GM13976 (cell line): ENCODE measurements at regions not wholly inside any gene's neighbourhood (a gene's known extent, or its start where the extent isn't known, plus 50 kb on each side); places are given as distances from the start of the nearest gene placed in this dataset.
A peak's percentile ranks its signal among the peaks of the same experiment; 100 is the strongest.

Experiments
- DNase-seq: peaks from one replicate; pipeline ENCODE4 v3.0.0; 2012; ENCODE audit warnings: low spot score
- CTCF ChIP-seq: IDR thresholded peaks from 2 replicates; pipeline ENCODE4 v1.5.1; 2012; ENCODE audit warnings: borderline replicate concordance, mild to moderate bottlenecking; ENCODE audit not compliant: insufficient read depth; ENCODE audit errors: extremely low read depth, missing control alignments, control extremely low read depth
- in situ Hi-C: fragments of 300-500 bp; cut with MboI; formaldehyde crosslinking; loops from one replicate; pipeline ENCODE4 v1.12.0; 2022; ENCODE audit warnings: low sequenced_read_pairs, mixed read lengths, inconsistent platforms; ENCODE audit not compliant: unreplicated experiment

GRCh38 chr13:39186205-39186875 lies 148.1 kb downstream of the NHLRC3 start:
- DNase-seq: no peak
- TF ChIP-seq CTCF: no peak
- in situ Hi-C loops: no loop called here

GRCh38 chr13:39189778-39190177 lies 151.5 kb downstream of the NHLRC3 start:
- DNase-seq: no peak
- in situ Hi-C loops: no loop called here
- TF ChIP-seq CTCF: no peak

GRCh38 chr13:39196965-39197646 lies 158.8 kb downstream of the NHLRC3 start:
- peak; percentile 35 for DNase-seq
- in situ Hi-C loops: no loop called here
- TF ChIP-seq CTCF: no peak

- DNase-seq: no peak
- in situ Hi-C loops: no loop called here
- no peak for TF ChIP-seq CTCF
Observed at GRCh38 chr13:39197647-39198007, 159.4 kb downstream of the NHLRC3 start.

- in situ Hi-C loops: no loop called here
- no peak for DNase-seq
Observed at GRCh38 chr13:39200249-39200910, 162.1 kb downstream of the NHLRC3 start.

GRCh38 chr13:39201180-39201579 lies 162.9 kb downstream of the NHLRC3 start:
- TF ChIP-seq CTCF: no peak
- in situ Hi-C loops: no loop called here
- DNase-seq: no peak

More at GRCh38 chr13:39200249-39200910, 162.1 kb downstream of the NHLRC3 start:
- no peak for TF ChIP-seq CTCF
